Activated T-cell treated with anti-CD3 and anti-CD28 coated beads, Interleukin-2, amount 50 U/mL, for 72 hours (primary cell): ENCODE measurements at regions not wholly inside any gene's neighbourhood (a gene's known extent, or its start where the extent isn't known, plus 50 kb on each side); places are given as distances from the start of the nearest gene placed in this dataset.

Experiments
- ATAC-seq, 2 donors: fragments of 150-1000 bp; cut with Tn5 transposase; replicated peaks in 1 of 2; 2 replicates each; pipeline ENCODE4 v1.10.0; 2021; ENCODE audit warnings: moderate library complexity in 2 of 2, mild to moderate bottlenecking in 1 of 2
- DNase-seq, 2 donors: peaks; one replicate each; pipeline ENCODE4 v3.0.0; 2021 to 2022; ENCODE audit warnings: mixed read lengths in 1 of 2
- H3K27ac Mint-ChIP-seq: one replicate; pipeline ENCODE4 v1.8.0; 2022; ENCODE audit warnings: mild to moderate bottlenecking, moderate library complexity, mixed read lengths
- H3K27me3 Mint-ChIP-seq: one replicate; pipeline ENCODE4 v1.8.0; 2022; ENCODE audit warnings: low read depth, mixed read lengths
- H3K36me3 Mint-ChIP-seq, 2 donors: one replicate each; pipeline ENCODE4 v1.8.0; 2022; ENCODE audit warnings: mixed read lengths in 2 of 2, mild to moderate bottlenecking in 1 of 2; ENCODE audit not compliant: insufficient read depth in 2 of 2
- H3K4me1 Mint-ChIP-seq: one replicate; pipeline ENCODE4 v1.8.0; 2022; ENCODE audit warnings: low read depth, mixed read lengths
- H3K4me3 Mint-ChIP-seq, 2 donors: one replicate each; pipeline ENCODE4 v1.8.0; 2022; ENCODE audit warnings: mild to moderate bottlenecking in 2 of 2, mixed read lengths in 2 of 2, moderate library complexity in 2 of 2
- H3K9me3 Mint-ChIP-seq, 2 donors: one replicate each; pipeline ENCODE4 v1.8.0; 2022; ENCODE audit warnings: mixed read lengths in 2 of 2

DNA sequence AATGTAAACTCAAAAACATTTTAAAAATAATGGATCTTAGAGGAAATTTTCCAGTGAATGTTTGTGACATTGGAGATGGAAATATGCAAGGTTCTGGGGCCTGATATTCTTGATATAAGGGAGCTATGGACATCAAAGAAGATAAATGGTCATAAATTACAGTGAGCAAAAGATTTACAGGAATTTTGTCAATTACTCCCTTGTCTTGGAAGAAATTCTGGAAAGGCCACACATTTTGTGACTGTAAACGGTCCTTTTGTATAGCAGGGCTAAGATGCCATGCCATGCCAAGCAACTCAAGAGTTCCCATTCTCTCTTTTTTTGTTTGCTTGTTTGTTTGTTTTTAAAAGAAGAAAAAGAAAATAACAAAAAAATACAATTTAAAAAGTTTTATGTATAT, 1186.2 kb upstream of the CITED2 start:
- DNase-seq (no peak), ATAC-seq (no peak)
- no peak overlapping the region for H3K4me3 Mint-ChIP-seq
- peaks cover 0 to 2% of the 10 kb centered on the region in 2 donors for H3K9me3 Mint-ChIP-seq
- no peaks in the 10 kb centered on the region for H3K27me3 Mint-ChIP-seq
- H3K4me1 Mint-ChIP-seq, result no peaks in the 10 kb centered on the region
- H3K36me3 Mint-ChIP-seq, result no peaks in the 10 kb centered on the region
- H3K27ac Mint-ChIP-seq, result no peak overlapping the region

DNA sequence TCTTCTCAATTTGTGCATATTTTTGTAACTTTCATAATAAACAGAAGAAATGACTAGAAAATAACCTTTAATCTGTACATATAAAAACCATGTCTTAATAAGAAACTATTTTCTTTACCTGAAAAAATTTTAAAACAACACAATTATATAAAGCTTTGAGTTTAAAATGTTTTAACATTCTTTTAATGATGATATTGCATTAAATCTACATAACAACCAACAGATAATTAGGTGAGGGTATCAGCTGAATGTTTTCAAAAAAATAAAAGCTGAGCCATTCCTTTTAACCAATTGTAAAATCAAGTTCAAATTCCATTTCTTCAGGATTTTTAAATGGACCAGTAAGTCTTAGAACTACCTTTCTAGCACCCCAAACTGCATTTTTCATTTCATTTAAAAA, 1185.0 kb upstream of the CITED2 start:
- Mint-ChIP-seq H3K4me3 (no peak overlapping the region), H3K9me3 (peaks cover 0 to 2% of the 10 kb centered on the region in 2 donors), H3K36me3 (no peaks in the 10 kb centered on the region), H3K4me1 (no peaks in the 10 kb centered on the region), H3K27ac (no peak overlapping the region), H3K27me3 (no peaks in the 10 kb centered on the region)
- ATAC-seq, result no peak
- no peak for DNase-seq

DNA sequence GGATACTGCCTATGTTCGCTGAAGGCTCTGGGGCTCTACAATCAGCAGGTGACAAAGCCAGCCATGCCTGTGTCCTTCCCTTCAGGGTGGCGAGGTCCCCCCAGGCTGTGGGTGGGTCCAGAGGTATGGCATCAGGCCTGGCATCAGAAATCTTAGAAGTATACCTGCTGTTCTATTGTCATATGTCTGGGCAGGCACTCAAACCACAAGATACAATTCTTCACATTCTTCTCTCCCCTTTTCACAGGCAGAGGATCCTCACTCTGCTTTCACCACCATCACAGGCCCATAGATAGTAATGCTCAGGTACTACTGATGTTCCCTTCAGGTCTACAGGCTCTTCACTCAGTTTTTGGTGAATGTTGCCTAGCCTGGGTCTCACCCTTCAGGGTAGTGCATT, 1180.0 kb upstream of the CITED2 start:
- DNase-seq (no peak), ATAC-seq (no peak)
- no peak overlapping the region for H3K27ac Mint-ChIP-seq
- H3K9me3 Mint-ChIP-seq, result peaks cover 0 to 4% of the 10 kb centered on the region in 2 donors
- no peak overlapping the region for H3K4me3 Mint-ChIP-seq
- peaks cover 0 to 1% of the 10 kb centered on the region in 2 donors for H3K36me3 Mint-ChIP-seq
- H3K4me1 Mint-ChIP-seq, result no peaks in the 10 kb centered on the region
- H3K27me3 Mint-ChIP-seq, result no peaks in the 10 kb centered on the region

DNA sequence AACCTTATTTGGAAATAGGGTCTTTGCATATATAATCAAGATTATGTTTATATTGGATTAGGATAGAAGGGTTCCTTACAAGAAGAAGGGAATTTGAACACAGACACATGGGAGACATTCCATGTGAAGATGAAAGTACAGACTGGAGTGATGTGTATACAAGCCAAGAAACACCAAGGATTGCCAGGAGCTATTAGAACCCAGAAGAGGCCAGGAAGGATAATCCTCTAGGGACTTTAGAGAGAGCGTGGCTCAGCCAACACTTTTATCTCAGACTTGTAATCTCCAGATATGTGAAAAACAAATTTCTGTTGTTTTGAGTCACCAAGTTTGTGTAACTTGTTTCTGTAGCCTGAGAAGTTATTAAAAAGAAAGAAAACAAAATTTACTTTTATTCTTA, 1173.9 kb upstream of the CITED2 start:
- DNase-seq, result no peak
- H3K27me3 Mint-ChIP-seq, result peaks cover under 1% of the 10 kb centered on the region
- peaks cover 0 to 1% of the 10 kb centered on the region in 2 donors for H3K36me3 Mint-ChIP-seq

DNA sequence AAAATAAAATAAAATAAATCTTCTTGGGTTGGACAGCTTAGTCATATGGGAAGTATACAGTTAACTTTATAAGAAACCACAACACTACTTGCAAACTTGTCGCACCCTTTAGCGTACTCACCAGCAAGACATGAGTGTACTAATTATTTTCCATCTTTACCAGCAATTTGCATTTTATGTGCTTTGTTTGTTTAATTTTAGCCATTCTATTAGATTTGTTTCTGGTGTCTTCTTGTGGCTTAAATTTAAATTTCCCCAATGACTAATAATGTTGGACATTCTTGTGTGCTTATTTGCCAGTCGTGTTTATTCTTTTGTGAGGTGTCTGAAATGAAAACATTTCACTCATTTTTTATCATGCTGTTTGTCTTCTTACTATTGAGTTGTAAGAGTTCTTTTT, 1172.2 kb upstream of the CITED2 start:
- Mint-ChIP-seq H3K4me3 (no peak overlapping the region), H3K27ac (no peak overlapping the region)
- ATAC-seq, result no peak

More for the DNA sequence above, 1173.9 kb upstream of the CITED2 start:
- Mint-ChIP-seq H3K9me3 (peaks cover 0 to 2% of the 10 kb centered on the region in 2 donors), H3K4me1 (no peaks in the 10 kb centered on the region), H3K4me3 (no peak overlapping the region), H3K27ac (no peak overlapping the region)
- no peak for ATAC-seq

DNA sequence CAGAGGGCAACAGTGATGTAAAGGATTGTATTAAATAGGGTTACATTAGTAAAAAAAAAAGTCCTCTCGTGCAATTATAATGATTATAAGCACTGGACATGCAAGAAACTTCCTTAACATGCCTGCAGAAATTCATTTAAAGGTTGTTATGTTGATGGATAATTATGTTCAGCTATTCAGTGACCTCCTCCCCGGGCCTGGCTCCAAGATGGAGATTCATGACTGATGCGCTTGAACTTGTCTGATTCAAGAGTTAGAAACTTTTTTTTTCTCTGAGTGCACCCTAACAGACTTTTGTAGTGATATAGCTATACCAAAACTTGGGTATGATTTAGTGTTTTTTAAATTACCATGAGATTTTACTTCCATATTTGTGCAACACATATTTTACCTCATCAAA, 1170.0 kb upstream of the CITED2 start:
- no peak overlapping the region for H3K27ac Mint-ChIP-seq
- H3K36me3 Mint-ChIP-seq, result no peaks in the 10 kb centered on the region
- no peak overlapping the region for H3K4me3 Mint-ChIP-seq
- H3K27me3 Mint-ChIP-seq, result peaks cover 10% of the 10 kb centered on the region
- no peaks in the 10 kb centered on the region for H3K4me1 Mint-ChIP-seq
- no peak for ATAC-seq
- no peak for DNase-seq
- no peaks in the 10 kb centered on the region for H3K9me3 Mint-ChIP-seq

More for the DNA sequence above, 1172.2 kb upstream of the CITED2 start:
- no peaks in the 10 kb centered on the region for H3K4me1 Mint-ChIP-seq
- H3K36me3 Mint-ChIP-seq, result no peaks in the 10 kb centered on the region
- H3K9me3 Mint-ChIP-seq, result no peaks in the 10 kb centered on the region
- H3K27me3 Mint-ChIP-seq, result peaks cover 10% of the 10 kb centered on the region
- no peak for DNase-seq

DNA sequence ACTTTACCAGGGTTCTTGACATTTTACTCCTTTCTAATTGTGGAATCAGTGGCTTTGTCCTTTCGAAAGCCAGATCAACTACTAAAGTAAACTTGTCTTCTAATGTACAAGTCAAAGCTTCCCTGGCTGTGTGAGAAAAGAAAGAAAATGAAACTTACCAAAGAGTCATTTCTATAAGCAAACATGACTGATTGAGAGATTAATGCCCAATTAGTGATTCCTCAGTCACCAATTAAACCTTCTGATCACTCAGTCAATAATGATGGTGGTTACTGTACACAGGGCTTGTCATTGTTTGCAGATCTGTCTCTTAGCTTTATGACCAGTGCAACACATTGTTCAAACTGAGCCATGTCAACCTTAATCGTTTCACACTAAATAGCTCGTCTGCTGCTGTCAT, 1168.4 kb upstream of the CITED2 start:
- no peaks in the 10 kb centered on the region for H3K9me3 Mint-ChIP-seq
- ATAC-seq (no peak), DNase-seq (no peak)
- peaks cover 10% of the 10 kb centered on the region for H3K27me3 Mint-ChIP-seq
- H3K4me1 Mint-ChIP-seq, result no peaks in the 10 kb centered on the region
- H3K36me3 Mint-ChIP-seq, result no peaks in the 10 kb centered on the region
- H3K4me3 Mint-ChIP-seq, result no peak overlapping the region
- H3K27ac Mint-ChIP-seq, result no peak overlapping the region

DNA sequence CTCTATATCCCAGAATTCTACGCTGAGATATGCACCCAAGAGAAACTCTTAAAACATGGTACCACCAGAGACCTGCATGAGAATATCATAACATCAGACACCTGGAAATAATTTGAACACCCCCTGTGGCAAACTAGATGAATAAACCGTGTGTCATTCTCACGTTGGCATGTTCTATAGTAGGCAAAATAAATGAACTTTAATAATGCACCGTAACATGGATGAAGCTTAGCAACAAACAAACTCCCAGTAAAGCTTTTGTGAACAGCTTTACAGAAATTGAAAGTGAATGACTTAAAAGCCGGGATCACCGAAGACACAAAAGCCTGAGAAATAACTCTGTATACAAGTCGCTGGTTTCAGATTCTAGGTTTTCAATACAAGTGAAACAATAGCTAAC, 1166.8 kb upstream of the CITED2 start:
- DNase-seq, result no peak
- Mint-ChIP-seq H3K9me3 (peaks cover 0 to under 1% of the 10 kb centered on the region in 2 donors), H3K4me3 (no peak overlapping the region), H3K27ac (no peak overlapping the region), H3K27me3 (peaks cover 10% of the 10 kb centered on the region), H3K36me3 (no peaks in the 10 kb centered on the region), H3K4me1 (no peaks in the 10 kb centered on the region)
- ATAC-seq, result no peak

DNA sequence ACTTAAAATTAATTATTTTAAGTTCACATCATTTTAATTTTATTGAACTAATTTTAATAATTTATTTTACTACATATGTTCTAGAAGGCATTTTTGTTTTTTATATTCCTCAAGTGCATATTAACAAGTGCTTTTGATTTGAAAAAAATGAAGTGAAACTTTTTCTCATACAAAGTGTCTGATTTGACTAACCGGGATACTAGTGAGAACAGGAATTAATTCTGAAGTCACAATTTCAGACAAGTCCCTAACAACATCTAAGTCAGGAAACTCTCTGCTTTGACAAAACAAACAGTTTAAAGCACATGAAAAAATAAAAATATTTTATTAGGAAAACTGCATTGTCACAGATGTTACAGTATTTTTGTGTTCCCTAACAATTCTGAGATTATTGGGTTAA, 1166.3 kb upstream of the CITED2 start:
- Mint-ChIP-seq H3K4me1 (no peaks in the 10 kb centered on the region), H3K36me3 (no peaks in the 10 kb centered on the region), H3K27me3 (peaks cover 10% of the 10 kb centered on the region), H3K4me3 (no peak overlapping the region), H3K27ac (no peak overlapping the region), H3K9me3 (peaks cover 0 to 2% of the 10 kb centered on the region in 2 donors)
- DNase-seq (no peak), ATAC-seq (no peak)

DNA sequence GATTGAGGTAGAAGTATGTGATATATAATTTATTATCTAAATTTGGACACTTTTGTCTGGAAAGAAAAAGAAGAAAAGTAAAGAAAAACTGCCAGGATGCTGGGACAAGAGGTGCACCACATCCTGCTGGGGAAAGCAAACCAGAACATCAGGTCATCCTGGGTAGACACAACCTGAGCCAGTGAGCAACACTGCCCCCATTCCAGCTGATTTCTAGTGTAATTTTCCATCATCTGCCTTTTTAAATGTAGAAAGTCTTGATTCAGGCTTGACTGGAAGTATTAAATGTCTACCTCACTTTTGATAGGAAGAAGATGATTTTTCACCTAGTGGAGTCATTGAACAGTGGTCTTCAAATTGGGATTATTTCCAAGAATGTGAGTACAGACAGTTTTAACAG, 1164.5 kb upstream of the CITED2 start:
- peaks cover 10% of the 10 kb centered on the region for H3K27me3 Mint-ChIP-seq
- H3K9me3 Mint-ChIP-seq, result peaks cover 0 to 9% of the 10 kb centered on the region in 2 donors
- H3K27ac Mint-ChIP-seq, result no peak overlapping the region
- ATAC-seq, result no peak
- no peak for DNase-seq
- no peak overlapping the region for H3K4me3 Mint-ChIP-seq
- no peaks in the 10 kb centered on the region for H3K4me1 Mint-ChIP-seq
- H3K36me3 Mint-ChIP-seq, result no peaks in the 10 kb centered on the region

DNA sequence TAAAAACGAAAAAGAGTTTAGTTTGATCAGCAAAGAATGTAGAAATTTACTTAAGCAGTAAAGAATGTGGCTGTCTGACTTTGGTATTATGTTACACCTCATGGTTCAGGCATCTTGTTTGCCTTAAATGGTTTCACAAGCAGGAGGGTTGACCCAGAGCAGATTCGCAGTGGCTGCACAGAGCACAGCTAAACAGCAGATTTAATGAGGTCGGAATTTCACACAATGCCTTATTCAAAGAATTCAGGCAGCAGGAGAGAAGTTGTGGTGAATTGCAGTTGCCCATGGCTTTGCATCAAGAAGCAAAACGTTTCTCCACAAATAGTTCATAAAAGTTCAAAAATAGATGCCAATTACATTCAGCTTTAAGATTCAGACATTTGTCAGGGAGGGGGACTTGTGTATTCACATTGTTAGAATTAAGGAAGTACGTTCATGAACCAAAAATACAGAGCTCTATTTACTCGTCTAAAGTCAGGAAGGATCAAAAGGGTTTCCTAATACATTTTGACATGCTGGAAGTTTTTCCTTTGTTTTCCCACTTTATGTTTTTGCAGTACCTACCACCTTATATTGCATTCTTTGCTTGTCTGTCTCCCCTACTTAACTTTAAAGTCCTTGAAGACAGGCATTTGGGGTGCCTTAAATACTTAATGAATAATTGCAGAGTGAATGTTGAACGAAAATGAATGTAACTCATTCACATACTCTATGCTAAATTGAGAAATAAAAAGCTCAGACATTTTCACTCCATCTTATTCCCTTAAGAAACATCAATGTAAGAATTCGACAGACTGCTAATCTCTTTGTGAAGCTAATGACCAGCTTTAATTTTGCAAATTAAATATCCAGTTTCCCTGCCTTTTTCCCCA, 1163.6 kb upstream of the CITED2 start:
- Mint-ChIP-seq H3K27ac (no peak overlapping the region), H3K36me3 (no peaks in the 10 kb centered on the region), H3K4me3 (no peak overlapping the region), H3K4me1 (no peaks in the 10 kb centered on the region), H3K27me3 (peaks cover 6% of the 10 kb centered on the region), H3K9me3 (peaks cover 0 to 10% of the 10 kb centered on the region in 2 donors)
- ATAC-seq (no peak), DNase-seq (no peak)

DNA sequence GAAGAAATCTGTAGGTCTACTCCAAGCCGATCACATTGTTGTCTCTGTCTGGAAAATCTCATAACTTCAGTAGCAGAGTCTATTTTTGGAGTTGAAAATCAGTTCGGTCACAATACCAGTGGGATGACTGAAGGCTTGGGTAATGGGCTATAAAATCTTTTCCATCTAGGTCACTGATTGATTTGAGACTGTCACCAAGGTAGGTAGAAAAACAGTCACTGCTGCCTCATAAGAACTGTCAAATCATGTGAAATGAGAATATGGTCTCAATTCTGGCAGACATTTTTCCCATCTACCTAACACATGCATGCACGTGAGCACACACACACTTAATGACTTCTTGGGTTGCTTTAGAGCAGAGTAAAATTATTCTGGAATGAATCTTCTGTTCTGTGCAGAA, 1162.8 kb upstream of the CITED2 start:
- ATAC-seq, result no peak
- no peaks in the 10 kb centered on the region for H3K36me3 Mint-ChIP-seq
- H3K27me3 Mint-ChIP-seq, result no peaks in the 10 kb centered on the region

DNA sequence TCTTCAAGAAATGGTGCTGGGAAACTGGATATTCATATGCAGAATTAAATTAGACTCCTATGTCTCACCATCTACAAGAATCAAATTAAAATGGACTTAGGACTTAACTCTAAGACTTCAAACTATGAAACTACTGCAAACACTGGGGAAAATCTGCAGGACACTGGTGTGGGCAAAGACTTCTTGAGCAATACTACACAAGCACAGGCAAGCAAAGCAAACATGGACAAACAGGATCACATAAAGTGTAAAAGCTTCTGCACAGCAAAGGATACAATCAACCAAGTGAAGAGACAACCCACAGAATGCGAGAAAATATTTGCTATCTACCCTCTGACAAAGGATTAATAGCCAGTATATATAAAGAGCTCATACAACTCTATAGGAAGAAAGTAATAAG, 1161.1 kb upstream of the CITED2 start:
- Mint-ChIP-seq H3K4me3 (no peak overlapping the region), H3K27ac (no peak overlapping the region), H3K4me1 (no peaks in the 10 kb centered on the region), H3K36me3 (no peaks in the 10 kb centered on the region), H3K27me3 (no peaks in the 10 kb centered on the region), H3K9me3 (peaks cover 2 to 10% of the 10 kb centered on the region in 2 donors)
- no peak for ATAC-seq
- DNase-seq, result no peak

More for the DNA sequence above, 1162.8 kb upstream of the CITED2 start:
- H3K4me3 Mint-ChIP-seq, result no peak overlapping the region
- H3K4me1 Mint-ChIP-seq, result no peaks in the 10 kb centered on the region
- no peak overlapping the region for H3K27ac Mint-ChIP-seq
- peaks cover 2 to 10% of the 10 kb centered on the region in 2 donors for H3K9me3 Mint-ChIP-seq
- DNase-seq, result no peak

DNA sequence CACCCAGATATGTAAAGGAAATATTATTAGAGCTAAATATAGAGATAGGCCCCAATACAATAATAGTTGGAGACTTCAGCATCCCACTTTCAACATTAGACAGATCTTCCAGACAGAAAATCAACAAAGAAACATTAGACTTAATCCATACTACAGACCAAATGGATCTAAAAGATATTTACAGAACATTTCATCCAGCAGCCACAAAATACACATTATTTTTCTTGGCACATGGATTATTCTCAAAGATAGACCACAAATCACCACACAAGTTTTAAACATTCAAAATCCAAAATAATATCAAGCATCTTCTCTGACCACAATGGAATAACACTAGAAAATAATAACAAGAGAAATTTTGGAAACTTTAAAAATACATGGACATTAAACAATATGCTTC, 1159.1 kb upstream of the CITED2 start:
- Mint-ChIP-seq H3K27me3 (no peaks in the 10 kb centered on the region), H3K36me3 (no peaks in the 10 kb centered on the region), H3K4me3 (no peak overlapping the region), H3K4me1 (no peaks in the 10 kb centered on the region), H3K9me3 (peaks cover 2 to 10% of the 10 kb centered on the region in 2 donors), H3K27ac (no peak overlapping the region)
- ATAC-seq (no peak), DNase-seq (no peak)
